BE2C (cell line): ENCODE measurements at regions not wholly inside any gene's neighbourhood (a gene's known extent, or its start where the extent isn't known, plus 50 kb on each side); places are given as distances from the start of the nearest gene placed in this dataset.
"Not testable (repeated sequence)": the region's sequence is repeated elsewhere in the genome, so short reads cannot be mapped to it uniquely, and the experiment has no call there.

ENCODE experiments used
- DNase-seq: peaks from one replicate; pipeline ENCODE4 v3.0.0-alpha.2; 2020
- H3K27me3 ChIP-seq: fragments of 250-450 bp; sonication (Bioruptor Pico); 2 replicates; pipeline ENCODE4 v1.5.1; 2020; ENCODE audit warnings: mild to moderate bottlenecking
- H3K36me3 ChIP-seq: fragments of 250-450 bp; sonication (Bioruptor Pico); 2 replicates; pipeline ENCODE4 v1.5.1; 2020; ENCODE audit warnings: mild to moderate bottlenecking
- H3K4me1 ChIP-seq: fragments of 250-450 bp; sonication (Bioruptor Pico); 2 replicates; pipeline ENCODE4 v1.5.1; 2020
- H3K4me3 ChIP-seq: 2 replicates; pipeline ENCODE4 v1.5.1; 2011; ENCODE audit warnings: low read depth, low read length
- H3K9me3 ChIP-seq: fragments of 250-450 bp; sonication (Bioruptor Pico); 2 replicates; pipeline ENCODE4 v1.5.1; 2020
- CTCF ChIP-seq: IDR thresholded peaks from 2 replicates; pipeline ENCODE4 v1.5.1; 2012; ENCODE audit warnings: mild to moderate bottlenecking, low read depth, low read length

DNA sequence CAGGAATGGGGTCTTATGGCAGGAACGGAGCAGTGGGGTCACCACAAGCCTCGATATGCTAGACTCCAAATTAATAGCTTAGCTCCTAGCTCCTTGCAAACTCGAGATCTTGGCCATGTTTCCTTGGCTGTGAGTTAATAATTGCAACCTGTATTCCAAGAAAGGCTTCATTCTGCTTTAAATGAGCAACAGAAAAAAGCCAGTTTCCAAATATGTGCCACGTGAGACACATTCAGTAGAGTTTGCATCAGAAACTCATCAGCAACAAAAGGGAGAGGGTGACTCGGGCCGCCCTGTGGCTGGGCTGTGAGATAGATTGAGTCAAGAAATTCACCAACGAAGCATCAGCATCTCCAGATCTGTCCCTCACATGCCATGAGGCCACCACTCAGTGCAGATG lies 112.0 kb downstream of the NPTX2 start:
- no peaks in the 10 kb centered on the region for H3K4me1 ChIP-seq
- no peaks in the 10 kb centered on the region for H3K36me3 ChIP-seq
- TF ChIP-seq CTCF: no peak
- no peak overlapping the region for H3K4me3 ChIP-seq
- DNase-seq: no peak
- H3K9me3 ChIP-seq: 0 out of 2 replicates have a peak, but pooled peaks cover 2% of the 10 kb centered on the region
- no peaks in the 10 kb centered on the region for H3K27me3 ChIP-seq

DNA sequence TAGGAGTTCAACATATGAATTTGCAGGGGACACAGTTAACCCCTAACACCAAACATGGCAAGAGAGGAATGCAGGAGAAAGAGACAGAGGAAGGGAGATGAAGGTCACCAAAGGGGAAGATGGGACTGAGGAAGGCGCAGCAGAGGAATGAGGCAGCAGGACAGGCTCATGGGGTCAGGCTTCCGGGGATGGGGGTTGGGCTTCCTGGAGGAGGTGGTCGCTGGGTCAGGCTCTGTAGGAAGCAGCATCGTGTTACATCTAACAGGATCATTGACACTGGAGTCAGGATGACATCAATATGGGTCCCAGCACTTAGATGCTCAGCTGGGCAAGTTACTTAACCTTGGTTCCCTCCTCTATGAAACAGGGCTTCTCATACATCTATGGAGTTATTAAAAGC lies 113.2 kb downstream of the NPTX2 start:
- no peak for DNase-seq
- H3K27me3 ChIP-seq: no peaks in the 10 kb centered on the region
- 0 out of 2 replicates have a peak, but pooled peaks cover 2% of the 10 kb centered on the region for H3K9me3 ChIP-seq

GRCh38 chr7:98731651-98732050 lies 114.6 kb downstream of the NPTX2 start:
- DNase-seq: no peak
- H3K9me3 ChIP-seq: 0 out of 2 replicates have a peak, but pooled peaks cover 2% of the 10 kb centered on the region
- no peak for TF ChIP-seq CTCF
- H3K4me1 ChIP-seq: no peaks in the 10 kb centered on the region
- no peak overlapping the region for H3K4me3 ChIP-seq
- H3K27me3 ChIP-seq: no peaks in the 10 kb centered on the region
- no peaks in the 10 kb centered on the region for H3K36me3 ChIP-seq

More for the DNA sequence above, 113.2 kb downstream of the NPTX2 start:
- H3K36me3 ChIP-seq: no peaks in the 10 kb centered on the region
- no peak for TF ChIP-seq CTCF
- H3K4me1 ChIP-seq: no peaks in the 10 kb centered on the region
- no peak overlapping the region for H3K4me3 ChIP-seq

- no peaks in the 10 kb centered on the region for H3K36me3 ChIP-seq
- 0 out of 2 replicates have a peak, but pooled peaks cover 2% of the 10 kb centered on the region for H3K9me3 ChIP-seq
- DNase-seq: peak; percentile 68
- no peaks in the 10 kb centered on the region for H3K27me3 ChIP-seq
- TF ChIP-seq CTCF: peak; percentile 76
- H3K4me1 ChIP-seq: no peaks in the 10 kb centered on the region
- H3K4me3 ChIP-seq: no peak overlapping the region
These were observed 116.0 kb downstream of the NPTX2 start for GRCh38 chr7:98733036-98733435.

- no peak for DNase-seq
- Histone ChIP-seq H3K4me3 (no peak overlapping the region), H3K27me3 (no peaks in the 10 kb centered on the region), H3K9me3 (0 out of 2 replicates have a peak, but pooled peaks cover 2% of the 10 kb centered on the region), H3K4me1 (no peaks in the 10 kb centered on the region), H3K36me3 (no peaks in the 10 kb centered on the region)
- TF ChIP-seq CTCF: no peak
These were observed 118.7 kb downstream of the NPTX2 start for GRCh38 chr7:98735801-98736200.

DNA sequence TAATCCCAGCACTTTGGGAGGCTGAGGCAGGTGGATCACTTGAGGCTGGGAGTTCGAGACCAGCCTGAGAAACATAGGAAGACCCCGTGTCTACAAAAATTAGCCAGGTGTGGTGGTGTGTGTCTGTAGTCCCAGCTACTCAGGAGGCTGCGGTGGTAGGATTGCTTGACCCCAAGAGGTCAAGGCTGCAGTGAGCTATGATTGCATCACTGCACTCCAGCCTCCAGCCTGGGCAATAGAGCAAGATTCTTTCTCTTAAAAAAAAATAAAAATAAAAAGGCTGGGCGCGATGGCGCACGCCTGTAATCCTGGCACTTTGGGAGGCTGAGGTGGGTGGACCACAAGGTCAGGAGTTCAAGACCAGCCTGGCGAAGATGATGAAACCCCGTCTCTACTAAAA lies 119.4 kb downstream of the NPTX2 start:
- H3K36me3 ChIP-seq, H3K4me3 ChIP-seq, H3K4me1 ChIP-seq, DNase-seq, H3K27me3 ChIP-seq, H3K9me3 ChIP-seq: not testable (repeated sequence)

DNA sequence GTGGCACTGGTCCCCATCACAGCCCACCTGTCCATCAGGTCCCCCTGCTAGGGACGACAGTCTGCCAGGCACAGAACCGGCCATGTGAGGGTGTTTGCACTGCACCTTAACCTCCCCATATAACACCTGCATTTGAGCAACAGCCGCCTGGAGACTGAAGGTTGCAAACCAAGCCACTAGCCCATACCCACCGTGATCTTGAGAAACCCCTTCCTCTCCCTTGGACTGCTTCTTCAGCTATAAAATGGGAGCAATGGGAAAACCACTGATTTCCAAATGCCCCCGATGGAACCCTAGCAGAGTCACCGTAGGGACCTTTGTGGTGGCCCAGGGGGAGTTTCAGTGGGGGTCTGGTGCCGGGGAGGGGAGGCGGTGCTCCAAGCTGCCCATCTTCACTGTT lies 120.1 kb downstream of the NPTX2 start:
- 0 out of 2 replicates have a peak, but pooled peaks cover 2% of the 10 kb centered on the region for H3K9me3 ChIP-seq
- no peak for TF ChIP-seq CTCF
- no peaks in the 10 kb centered on the region for H3K27me3 ChIP-seq

More for the DNA sequence above, 120.1 kb downstream of the NPTX2 start:
- no peaks in the 10 kb centered on the region for H3K4me1 ChIP-seq
- H3K4me3 ChIP-seq: no peak overlapping the region
- no peaks in the 10 kb centered on the region for H3K36me3 ChIP-seq
- no peak for DNase-seq
